Hypothalamus (tissue), 51 donors: ENCODE measurements at regions not wholly inside any gene's neighbourhood (a gene's known extent, or its start where the extent isn't known, plus 50 kb on each side); places are given as distances from the start of the nearest gene placed in this dataset.

Experiments
- DNase-seq, 51 donors: peaks; one replicate each; lab custom pipeline; 2025; lab: John Stamatoyannopoulos, UW

DNA sequence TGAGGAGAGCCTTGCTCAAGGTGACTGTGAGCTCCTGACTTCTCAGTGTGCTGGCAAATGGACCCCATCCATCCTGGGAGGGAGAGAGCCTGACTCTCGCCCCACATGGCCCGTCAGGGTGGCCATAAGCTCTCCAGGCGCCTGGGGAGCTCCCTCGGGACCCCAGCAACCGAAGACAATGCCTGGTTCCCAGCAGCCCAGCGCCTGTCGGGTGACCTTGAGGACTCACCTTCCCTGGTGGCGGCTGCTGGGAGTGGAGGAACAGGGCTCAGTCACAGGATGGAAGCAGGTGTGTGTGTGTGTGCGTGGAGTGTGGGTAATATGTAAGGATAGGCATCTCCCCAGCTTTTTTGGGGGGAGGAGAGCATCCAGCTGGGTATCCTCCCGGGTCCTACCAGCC lies 190.3 kb downstream of the MELK start:
- no peak for DNase-seq

DNA sequence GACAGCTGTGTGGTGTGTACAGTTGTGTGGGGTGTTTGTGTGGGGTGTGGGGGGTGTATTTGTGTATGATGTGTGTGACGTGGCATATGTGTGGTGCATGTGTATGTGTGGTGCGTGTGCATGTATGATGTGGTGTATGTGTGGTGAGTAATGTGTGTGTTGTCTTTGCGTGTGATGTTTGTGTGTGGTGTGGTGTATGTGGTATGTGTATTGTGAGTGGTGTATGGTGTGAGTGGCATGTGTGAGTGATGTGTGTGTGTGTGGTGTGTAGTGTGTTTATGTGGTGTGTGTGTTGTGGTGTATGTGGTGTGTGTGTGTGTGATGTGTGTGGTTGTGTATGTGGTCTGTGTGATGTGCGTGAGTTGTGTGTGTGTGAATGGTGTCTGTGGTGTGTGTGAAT lies 191.1 kb downstream of the MELK start:
- no peak for DNase-seq

DNA sequence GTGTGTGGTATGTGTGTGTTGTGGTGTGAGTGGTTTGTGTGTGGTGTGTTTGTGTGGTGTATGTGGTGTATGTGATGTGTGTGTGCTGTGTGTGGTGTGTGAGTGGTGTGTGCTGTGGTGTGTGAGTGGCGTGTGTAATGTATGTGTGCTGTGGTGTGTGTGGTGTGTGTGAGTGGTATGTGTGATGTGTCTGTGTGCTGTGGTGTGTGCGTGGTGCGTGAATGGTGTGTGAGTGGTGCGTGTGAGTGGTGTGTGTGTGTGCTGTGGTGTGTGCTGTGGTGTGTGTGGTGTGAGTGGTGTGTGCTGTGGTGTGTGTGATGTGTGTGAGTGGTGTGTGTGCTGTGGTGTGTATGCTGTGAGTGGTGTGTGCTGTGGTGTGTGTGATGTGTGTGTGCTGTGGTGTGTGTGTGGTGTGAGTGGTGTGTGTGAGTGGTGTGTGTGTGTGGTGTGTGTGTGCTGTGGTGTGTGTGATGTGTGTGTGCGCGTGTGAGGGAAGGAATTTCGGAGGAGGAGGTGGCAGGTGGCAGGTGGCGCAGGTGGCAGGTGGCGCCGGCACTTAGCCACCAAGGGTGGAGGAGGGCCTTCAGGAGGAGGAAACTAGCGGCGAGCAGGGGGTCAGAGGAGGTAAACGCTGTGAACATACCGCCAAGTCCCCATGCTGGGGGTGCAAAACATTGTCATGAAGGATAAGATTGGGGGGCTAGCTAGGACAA lies 191.8 kb downstream of the MELK start:
- DNase-seq, result no peak

DNA sequence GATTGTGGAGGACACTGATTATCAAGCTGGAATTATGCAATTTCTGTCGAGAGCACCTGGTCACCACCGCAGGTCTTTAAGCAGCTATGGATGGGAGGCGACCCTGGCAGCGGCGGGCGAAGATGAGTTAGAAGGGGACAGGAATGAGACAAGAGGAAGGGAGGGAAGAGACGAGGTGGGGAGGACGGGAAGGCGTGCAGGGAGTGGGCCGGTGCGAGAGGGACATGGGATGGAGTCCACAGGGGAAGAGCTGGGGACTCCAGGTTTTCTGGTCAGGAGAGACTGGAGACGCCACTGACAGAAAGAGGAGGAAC lies 192.3 kb downstream of the MELK start:
- no peak for DNase-seq

DNA sequence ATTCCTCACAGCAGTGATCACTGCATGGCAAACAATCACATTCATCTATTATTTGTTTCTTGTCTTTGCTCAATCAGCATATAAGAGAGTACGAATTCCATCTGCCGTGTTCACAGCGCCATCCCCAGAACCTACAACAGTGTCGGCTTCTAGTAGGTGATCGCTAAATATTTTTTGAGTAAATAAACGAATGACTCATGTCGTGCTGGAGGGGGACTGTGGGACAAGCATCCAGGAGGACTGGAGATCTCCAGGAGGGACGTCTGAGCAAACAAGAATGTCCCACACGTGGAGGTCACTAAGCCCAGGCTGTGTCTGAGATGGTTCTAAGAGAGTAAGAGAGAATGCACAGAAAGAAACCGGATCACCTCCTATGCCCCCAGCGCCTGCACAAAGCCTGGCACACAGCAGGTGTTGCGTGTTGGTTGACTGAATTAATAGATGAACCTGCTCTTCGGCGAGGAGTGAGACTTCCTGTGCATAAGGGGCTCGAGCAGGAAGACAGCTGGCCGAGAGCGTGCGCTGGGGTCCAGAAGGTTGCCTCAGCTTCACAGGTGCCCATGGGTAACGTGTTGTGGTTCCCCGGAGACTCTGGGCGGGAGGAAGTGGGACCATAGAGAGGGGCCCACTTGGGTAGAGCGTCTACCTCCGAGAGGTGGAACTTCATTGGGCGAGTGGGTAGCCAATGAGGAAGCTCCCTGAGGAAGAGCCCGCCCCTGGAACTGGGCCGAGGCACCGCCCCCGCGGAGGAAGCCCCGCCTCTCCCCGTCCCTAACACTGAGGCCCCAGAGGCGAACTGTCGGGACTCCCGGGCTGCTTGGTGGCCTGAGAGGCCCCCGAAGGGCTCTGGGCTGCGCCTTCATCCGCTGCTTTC lies 193.0 kb downstream of the MELK start:
- DNase-seq, result peak; percentile 14 to 91 (median 73)

DNA sequence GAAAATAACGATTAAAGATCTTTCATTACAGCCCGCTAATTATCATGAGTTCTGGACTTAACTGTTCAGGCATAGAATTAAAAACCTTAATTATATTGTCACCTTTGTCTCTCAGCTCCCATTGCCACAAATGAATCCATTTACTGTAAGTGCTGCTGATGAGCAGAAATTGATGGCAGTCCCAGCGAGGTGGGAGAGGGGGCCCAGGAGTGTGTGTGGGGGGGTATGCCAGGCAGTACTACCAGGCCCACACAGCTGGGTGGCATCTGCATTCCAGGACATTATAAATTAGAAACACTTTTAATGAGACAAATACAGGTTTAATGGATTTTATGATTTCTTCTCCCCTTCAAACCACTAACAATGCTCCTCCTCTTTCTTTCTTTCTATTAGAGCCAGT lies 196.0 kb downstream of the MELK start:
- DNase-seq, result no peak

DNA sequence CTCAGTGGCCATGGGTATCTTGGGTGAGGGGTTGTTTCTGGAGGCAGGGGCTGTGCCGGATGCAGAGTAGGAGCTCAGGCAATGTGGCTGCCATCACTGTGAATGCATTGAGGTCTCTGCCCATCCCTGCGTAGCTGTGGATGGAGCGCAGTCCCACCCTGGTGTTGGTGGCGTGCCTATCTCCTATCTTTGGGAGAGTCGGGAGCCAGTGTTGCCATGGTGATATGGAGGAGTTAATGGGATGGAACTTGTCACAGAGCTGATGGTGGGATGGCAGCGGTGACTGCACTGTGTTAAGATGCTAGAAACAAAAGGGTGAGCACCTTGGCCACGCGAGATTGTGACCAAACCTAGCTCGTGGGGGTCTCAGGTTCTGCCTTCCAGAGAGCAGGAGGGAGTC lies 197.3 kb downstream of the MELK start:
- DNase-seq, result peak in 8 of 51 donors; percentile 4 to 23 (median 8)

DNA sequence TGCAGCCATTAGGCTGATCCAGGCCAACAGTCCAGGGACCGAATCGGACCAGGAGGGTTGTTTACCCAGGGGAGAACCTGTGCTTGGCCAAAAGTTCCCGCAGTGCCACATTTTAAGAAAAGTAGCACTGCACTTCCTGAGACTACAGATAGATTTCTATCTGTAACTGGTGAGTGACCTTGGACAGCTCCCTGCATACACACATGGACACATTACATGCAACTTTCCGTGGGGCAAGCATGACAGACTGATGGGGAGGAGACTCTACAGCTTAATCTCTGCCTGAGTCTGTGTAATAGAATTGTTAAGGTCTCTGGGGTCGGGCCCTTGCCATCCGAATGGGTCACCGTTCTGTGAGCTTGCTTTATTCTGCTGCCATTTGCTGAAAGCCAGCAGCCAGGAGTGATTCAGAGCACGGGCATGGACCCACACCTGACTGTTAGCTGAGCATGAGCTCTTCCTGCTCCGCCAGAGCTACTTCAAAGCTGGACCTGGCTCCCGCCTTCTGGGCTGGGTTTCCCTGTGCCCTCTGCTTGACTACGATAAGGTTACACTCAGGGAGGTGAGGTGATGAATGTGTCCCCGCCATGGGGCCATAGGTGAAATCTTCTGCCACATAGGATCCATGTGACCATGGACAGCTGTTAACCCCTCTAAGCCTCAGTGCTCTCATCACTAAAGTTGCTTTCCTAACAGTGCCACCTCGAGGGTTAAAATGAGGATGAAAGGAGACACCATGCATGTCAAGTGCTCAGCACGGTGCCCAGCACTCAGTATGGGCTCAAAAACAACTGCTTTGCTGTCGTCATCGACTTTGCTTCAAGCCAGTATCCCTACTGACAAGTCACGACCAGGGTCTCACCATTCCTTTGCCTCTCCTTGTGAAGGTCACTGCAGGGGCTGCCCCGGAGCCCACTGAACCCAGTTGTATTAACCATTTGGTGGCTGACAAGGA lies 200.0 kb downstream of the MELK start:
- DNase-seq, result no peak

DNA sequence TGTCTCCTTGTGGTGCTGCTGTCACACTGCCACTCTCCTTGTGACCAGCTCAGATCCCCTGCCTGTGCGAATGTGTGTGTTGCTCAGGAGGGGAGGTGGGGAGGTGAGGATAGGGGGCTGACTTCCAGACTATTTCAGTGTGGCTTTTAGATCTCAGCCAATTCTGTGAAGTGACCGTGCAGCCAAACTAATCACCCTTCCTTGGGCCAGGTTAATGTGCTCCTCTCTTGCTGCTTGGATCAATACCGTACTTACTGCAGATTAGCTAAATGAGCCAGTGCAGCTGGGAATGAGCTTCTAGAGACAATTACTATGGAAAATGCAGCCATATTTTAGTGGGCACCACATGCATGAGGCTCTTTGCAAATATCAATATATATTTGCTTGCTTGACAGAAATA lies 206.0 kb downstream of the MELK start:
- no peak for DNase-seq

DNA sequence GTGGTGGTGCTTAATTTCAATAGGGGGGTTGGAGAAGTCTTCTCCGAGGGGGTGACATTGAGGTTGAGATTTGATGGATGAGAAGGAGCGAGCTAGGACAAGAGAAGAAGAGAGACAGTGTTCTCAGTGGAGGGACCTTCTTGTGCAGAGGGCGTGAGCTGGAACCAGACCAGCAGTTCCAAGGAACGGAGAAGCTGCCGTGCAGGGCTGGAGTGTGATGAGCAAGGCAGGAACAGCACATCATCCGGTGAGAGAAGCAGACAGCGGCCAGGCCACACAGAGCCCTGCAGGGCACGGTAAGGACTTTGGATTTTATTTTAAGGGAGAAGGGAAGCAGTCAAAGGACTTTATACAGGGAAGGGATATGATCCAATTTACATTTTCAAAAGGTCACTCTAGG lies 206.9 kb downstream of the MELK start:
- DNase-seq, result no peak

DNA sequence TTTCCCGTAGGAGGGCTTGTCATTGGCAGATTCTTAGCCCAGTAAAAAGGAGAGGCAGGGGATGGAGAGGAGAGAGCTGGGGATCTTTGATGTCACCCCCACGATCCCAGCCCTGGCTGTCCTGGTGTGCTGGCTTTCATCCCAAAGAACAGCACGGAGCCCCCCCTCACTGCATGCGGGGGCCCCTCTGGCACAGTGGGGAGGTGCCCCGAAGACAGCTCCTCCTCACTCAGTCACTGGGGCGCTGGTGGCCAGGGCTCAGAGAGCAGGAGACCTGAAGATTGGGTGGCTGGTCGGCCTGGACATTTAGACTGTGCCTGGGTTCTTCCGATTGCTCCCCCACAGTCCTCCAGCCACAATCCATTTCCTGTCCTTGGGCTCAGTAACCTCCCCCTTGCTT lies 207.5 kb downstream of the MELK start:
- DNase-seq, result no peak

DNA sequence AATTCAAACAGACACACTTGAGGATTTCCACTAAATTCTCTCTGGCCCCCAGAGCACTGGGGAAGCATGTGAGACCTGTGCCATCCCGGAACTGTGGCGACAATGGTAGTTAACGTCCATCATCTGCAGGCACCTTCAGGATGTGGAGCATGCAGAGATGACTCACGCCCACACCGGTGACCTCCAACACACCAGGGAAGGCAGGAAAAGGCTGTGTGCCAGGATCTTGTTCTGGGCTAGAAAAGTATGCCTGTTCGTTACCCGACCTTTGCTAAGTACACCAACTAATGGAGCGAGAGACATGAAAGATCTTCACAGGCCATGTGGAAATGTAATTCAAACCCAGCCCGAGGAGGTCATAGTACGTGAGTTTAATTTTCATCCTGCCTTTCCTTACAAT lies 208.8 kb downstream of the MELK start:
- DNase-seq, result no peak
